Testis (tissue), 2 donors: ENCODE measurements at regions not wholly inside any gene's neighbourhood (a gene's known extent, or its start where the extent isn't known, plus 50 kb on each side); places are given as distances from the start of the nearest gene placed in this dataset.

Source experiments
- POLR2A ChIP-seq: fragments of 450-650 bp; IDR thresholded peaks from one replicate; pipeline ENCODE4 v1.6.1; 2017; ENCODE audit warnings: antibody characterized with exemption, mild to moderate bottlenecking, moderate library complexity
- TF ChIP-seq, protein P1 (sequence below), 3 experiments: fragments of 450-650 bp in 2 of 3; fragments of 200-600 bp in 1 of 3; sonication (generic) in 1 of 3; IDR thresholded peaks; one replicate each; pipeline ENCODE4 v1.5.1; 2016 to 2019; ENCODE audit warnings: antibody characterized with exemption in 3 of 3, mild to moderate bottlenecking in 2 of 3, moderate library complexity in 1 of 3

DNA sequence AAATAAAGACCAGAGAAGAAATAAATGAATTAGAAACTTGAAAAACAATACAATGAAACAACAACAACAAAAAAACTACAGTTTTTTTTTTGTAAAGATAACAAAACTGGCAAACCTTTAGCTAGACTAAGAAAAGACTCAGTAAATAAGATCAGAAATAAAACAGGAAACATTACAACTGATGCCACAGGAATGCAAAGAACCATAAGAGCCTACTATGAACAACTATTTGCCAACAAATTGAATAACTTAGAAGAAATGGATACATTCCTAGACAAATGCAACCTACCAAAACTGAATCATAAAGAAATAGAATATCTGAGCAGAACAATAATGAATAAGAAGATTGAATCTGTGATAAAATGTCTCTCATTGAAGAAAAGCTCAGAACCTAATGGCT lies 742.0 kb downstream of the ADGRL2 start:
- TF ChIP-seq, protein P1, sequence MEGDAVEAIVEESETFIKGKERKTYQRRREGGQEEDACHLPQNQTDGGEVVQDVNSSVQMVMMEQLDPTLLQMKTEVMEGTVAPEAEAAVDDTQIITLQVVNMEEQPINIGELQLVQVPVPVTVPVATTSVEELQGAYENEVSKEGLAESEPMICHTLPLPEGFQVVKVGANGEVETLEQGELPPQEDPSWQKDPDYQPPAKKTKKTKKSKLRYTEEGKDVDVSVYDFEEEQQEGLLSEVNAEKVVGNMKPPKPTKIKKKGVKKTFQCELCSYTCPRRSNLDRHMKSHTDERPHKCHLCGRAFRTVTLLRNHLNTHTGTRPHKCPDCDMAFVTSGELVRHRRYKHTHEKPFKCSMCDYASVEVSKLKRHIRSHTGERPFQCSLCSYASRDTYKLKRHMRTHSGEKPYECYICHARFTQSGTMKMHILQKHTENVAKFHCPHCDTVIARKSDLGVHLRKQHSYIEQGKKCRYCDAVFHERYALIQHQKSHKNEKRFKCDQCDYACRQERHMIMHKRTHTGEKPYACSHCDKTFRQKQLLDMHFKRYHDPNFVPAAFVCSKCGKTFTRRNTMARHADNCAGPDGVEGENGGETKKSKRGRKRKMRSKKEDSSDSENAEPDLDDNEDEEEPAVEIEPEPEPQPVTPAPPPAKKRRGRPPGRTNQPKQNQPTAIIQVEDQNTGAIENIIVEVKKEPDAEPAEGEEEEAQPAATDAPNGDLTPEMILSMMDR (IDR thresholded peaks at IDR 0.05): no peak
- TF ChIP-seq POLR2A: no peak
